ENCODE measurements at regions not wholly inside any gene's neighbourhood (a gene's known extent, or its start where the extent isn't known, plus 50 kb on each side); places are given as distances from the start of the nearest gene placed in this dataset.

DNA sequence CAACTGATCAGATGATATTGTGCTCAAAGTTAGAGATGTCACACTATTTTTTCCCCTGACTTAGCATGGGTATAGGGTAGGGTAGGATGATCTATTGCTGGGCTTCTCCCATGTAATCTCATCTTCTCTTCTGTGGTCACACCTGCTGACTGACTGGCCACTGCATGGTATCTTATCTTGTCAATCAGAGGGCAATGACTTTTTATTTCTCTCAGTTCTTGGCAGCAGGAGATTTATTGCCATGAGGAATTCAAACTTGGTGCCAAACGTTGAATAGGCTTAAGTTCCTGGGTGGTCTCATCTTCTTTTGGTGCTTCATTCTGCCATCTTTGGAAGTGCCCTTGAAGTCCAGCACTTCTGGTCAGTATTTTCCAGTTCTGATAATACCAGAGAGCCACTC lies 226.4 kb upstream of the POGK start:
- no peaks in the 10 kb centered on the region for H4K20me1 ChIP-seq (ENCODE audit: control insufficient read depth, insufficient read depth, low read depth, low read length)
- no peaks in the 10 kb centered on the region for H3K9me2 ChIP-seq (replicated peaks; ENCODE audit: control insufficient read depth, low read length)
- H3K4me1 ChIP-seq (ENCODE audit: control insufficient read depth, low read length): no peaks in the 10 kb centered on the region
- no peak overlapping the region for H3K27ac ChIP-seq (ENCODE audit: low read depth, low read length)
- no peaks in the 10 kb centered on the region for H3K9me3 ChIP-seq (ENCODE audit: control insufficient read depth, insufficient read depth, low read length)
- no peaks in the 10 kb centered on the region for H3K27me3 ChIP-seq (ENCODE audit: control insufficient read depth, low read length)
- H3K79me2 ChIP-seq (ENCODE audit: control insufficient read depth, low read length): no peaks in the 10 kb centered on the region
- H3F3A ChIP-seq (ENCODE audit: control insufficient read depth, insufficient read depth): no peaks in the 10 kb centered on the region
- no peak overlapping the region for H3K4me3 ChIP-seq (ENCODE audit: low read length)
- H3K36me3 ChIP-seq (ENCODE audit: control insufficient read depth, low read length): no peaks in the 10 kb centered on the region
- TF ChIP-seq, protein P1, sequence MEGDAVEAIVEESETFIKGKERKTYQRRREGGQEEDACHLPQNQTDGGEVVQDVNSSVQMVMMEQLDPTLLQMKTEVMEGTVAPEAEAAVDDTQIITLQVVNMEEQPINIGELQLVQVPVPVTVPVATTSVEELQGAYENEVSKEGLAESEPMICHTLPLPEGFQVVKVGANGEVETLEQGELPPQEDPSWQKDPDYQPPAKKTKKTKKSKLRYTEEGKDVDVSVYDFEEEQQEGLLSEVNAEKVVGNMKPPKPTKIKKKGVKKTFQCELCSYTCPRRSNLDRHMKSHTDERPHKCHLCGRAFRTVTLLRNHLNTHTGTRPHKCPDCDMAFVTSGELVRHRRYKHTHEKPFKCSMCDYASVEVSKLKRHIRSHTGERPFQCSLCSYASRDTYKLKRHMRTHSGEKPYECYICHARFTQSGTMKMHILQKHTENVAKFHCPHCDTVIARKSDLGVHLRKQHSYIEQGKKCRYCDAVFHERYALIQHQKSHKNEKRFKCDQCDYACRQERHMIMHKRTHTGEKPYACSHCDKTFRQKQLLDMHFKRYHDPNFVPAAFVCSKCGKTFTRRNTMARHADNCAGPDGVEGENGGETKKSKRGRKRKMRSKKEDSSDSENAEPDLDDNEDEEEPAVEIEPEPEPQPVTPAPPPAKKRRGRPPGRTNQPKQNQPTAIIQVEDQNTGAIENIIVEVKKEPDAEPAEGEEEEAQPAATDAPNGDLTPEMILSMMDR (IDR thresholded peaks at IDR 0.05; ENCODE audit: low read depth, low read length, poor library complexity, severe bottlenecking): no peak
- TF ChIP-seq EZH2phosphoT487 (IDR thresholded peaks at IDR 0.05; ENCODE audit: borderline replicate concordance, low read length): no peak
- no peak overlapping the region for H3K4me2 ChIP-seq (ENCODE audit: low read length)

GRCh38 chr1:166616206-166616605 lies 223.1 kb upstream of the POGK start:
- H3K4me2 ChIP-seq (ENCODE audit: low read length): no peak overlapping the region
- no peaks in the 10 kb centered on the region for H3K36me3 ChIP-seq (ENCODE audit: control insufficient read depth, low read length)
- H4K20me1 ChIP-seq (ENCODE audit: control insufficient read depth, insufficient read depth, low read depth, low read length): no peaks in the 10 kb centered on the region
- no peaks in the 10 kb centered on the region for H3F3A ChIP-seq (ENCODE audit: control insufficient read depth, insufficient read depth)
- TF ChIP-seq, protein P1 (IDR thresholded peaks at IDR 0.05; ENCODE audit: low read depth, low read length, poor library complexity, severe bottlenecking): no peak
- no peak for TF ChIP-seq EZH2phosphoT487 (IDR thresholded peaks at IDR 0.05; ENCODE audit: borderline replicate concordance, low read length)
- H3K79me2 ChIP-seq (ENCODE audit: control insufficient read depth, low read length): no peaks in the 10 kb centered on the region
- H3K4me3 ChIP-seq (ENCODE audit: low read length): no peak overlapping the region
- H3K27me3 ChIP-seq (ENCODE audit: control insufficient read depth, low read length): no peaks in the 10 kb centered on the region
- no peaks in the 10 kb centered on the region for H3K4me1 ChIP-seq (ENCODE audit: control insufficient read depth, low read length)
- no peaks in the 10 kb centered on the region for H3K9me2 ChIP-seq (replicated peaks; ENCODE audit: control insufficient read depth, low read length)
- no peaks in the 10 kb centered on the region for H3K9me3 ChIP-seq (ENCODE audit: control insufficient read depth, insufficient read depth, low read length)
- no peak overlapping the region for H3K27ac ChIP-seq (ENCODE audit: low read depth, low read length)

DNA sequence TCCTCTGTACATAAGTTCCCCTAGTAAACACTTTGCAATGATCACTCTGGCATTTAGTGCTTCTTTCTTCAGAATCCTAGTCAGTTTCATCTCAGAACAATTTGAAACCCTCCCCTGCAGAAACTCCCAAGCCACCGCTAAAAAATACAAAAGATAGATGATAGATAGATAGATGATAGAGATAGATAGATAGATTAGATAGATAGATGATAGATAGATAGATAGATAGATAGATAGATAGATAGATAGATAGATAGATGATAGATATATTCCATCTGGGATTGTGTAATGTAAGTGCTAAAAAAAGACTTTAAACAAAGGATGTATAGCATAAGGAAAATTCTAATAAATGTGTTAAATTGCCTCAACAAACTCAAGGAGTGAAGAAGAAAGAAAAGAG lies 212.6 kb upstream of the POGK start:
- Histone ChIP-seq H3K79me2 (ENCODE audit: control insufficient read depth, low read length) (no peaks in the 10 kb centered on the region), H3K9me2 (replicated peaks; ENCODE audit: control insufficient read depth, low read length) (no peaks in the 10 kb centered on the region), H3K27me3 (ENCODE audit: control insufficient read depth, low read length) (no peaks in the 10 kb centered on the region), H3F3A (ENCODE audit: control insufficient read depth, insufficient read depth) (no peaks in the 10 kb centered on the region), H3K27ac (ENCODE audit: low read depth, low read length) (no peak overlapping the region), H4K20me1 (ENCODE audit: control insufficient read depth, insufficient read depth, low read depth, low read length) (no peaks in the 10 kb centered on the region), H3K4me2 (ENCODE audit: low read length) (no peak overlapping the region), H3K36me3 (ENCODE audit: control insufficient read depth, low read length) (no peaks in the 10 kb centered on the region), H3K9me3 (ENCODE audit: control insufficient read depth, insufficient read depth, low read length) (no peaks in the 10 kb centered on the region), H3K4me3 (ENCODE audit: low read length) (no peak overlapping the region), H3K4me1 (ENCODE audit: control insufficient read depth, low read length) (no peaks in the 10 kb centered on the region)
- no peak for TF ChIP-seq EZH2phosphoT487 (IDR thresholded peaks at IDR 0.05; ENCODE audit: borderline replicate concordance, low read length)
- TF ChIP-seq, protein P1 (IDR thresholded peaks at IDR 0.05; ENCODE audit: low read depth, low read length, poor library complexity, severe bottlenecking): no peak

DNA sequence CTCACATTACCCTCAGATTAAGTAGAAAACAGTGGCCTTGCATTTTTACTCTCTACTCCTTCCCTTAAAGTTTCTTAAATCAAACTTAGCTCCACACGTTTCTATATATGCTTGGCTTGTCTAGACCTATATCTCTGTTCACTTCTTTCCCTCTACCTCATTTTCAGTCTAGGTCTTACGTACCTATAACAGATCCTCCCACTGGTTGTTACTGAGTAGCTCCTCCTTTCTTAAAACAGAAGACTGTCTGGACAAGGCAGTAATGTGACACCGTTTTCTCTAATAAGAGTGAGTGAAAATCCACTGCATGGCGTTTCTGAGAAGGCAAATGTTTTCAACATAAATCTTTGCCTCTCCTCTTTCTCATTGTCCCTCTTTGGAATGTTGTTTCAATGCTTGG lies 211.7 kb upstream of the POGK start:
- H3K27me3 ChIP-seq (ENCODE audit: control insufficient read depth, low read length): no peaks in the 10 kb centered on the region
- H3K27ac ChIP-seq (ENCODE audit: low read depth, low read length): no peak overlapping the region
- H3K4me1 ChIP-seq (ENCODE audit: control insufficient read depth, low read length): no peaks in the 10 kb centered on the region
- H3K4me2 ChIP-seq (ENCODE audit: low read length): no peak overlapping the region
- H3K9me2 ChIP-seq (replicated peaks; ENCODE audit: control insufficient read depth, low read length): no peaks in the 10 kb centered on the region
- no peaks in the 10 kb centered on the region for H3K9me3 ChIP-seq (ENCODE audit: control insufficient read depth, insufficient read depth, low read length)
- no peaks in the 10 kb centered on the region for H3K79me2 ChIP-seq (ENCODE audit: control insufficient read depth, low read length)
- TF ChIP-seq, protein P1 (IDR thresholded peaks at IDR 0.05; ENCODE audit: low read depth, low read length, poor library complexity, severe bottlenecking): no peak
- no peak for TF ChIP-seq EZH2phosphoT487 (IDR thresholded peaks at IDR 0.05; ENCODE audit: borderline replicate concordance, low read length)
- H3K36me3 ChIP-seq (ENCODE audit: control insufficient read depth, low read length): no peaks in the 10 kb centered on the region
- no peaks in the 10 kb centered on the region for H4K20me1 ChIP-seq (ENCODE audit: control insufficient read depth, insufficient read depth, low read depth, low read length)
- no peaks in the 10 kb centered on the region for H3F3A ChIP-seq (ENCODE audit: control insufficient read depth, insufficient read depth)
- H3K4me3 ChIP-seq (ENCODE audit: low read length): no peak overlapping the region
